OCI-LY7 (cell line): ENCODE measurements at regions not wholly inside any gene's neighbourhood (a gene's known extent, or its start where the extent isn't known, plus 50 kb on each side); places are given as distances from the start of the nearest gene placed in this dataset.

Source experiments
- EZH2phosphoT487 ChIP-seq: fragments of 200-600 bp; sonication (generic); IDR thresholded peaks from 2 replicates; pipeline ENCODE4 v1.6.1; 2018; ENCODE audit warnings: low read depth, borderline replicate concordance, mild to moderate bottlenecking, mixed run types, antibody characterized with exemption, low read length, moderate library complexity, mixed read lengths
- TF ChIP-seq, protein P1 (sequence below): fragments of 200-600 bp; sonication (generic); conservative IDR thresholded peaks from 2 replicates; pipeline ENCODE4 v1.5.1; 2014; ENCODE audit warnings: mild to moderate bottlenecking, antibody characterized with exemption, low read length, moderate library complexity, mixed read lengths

DNA sequence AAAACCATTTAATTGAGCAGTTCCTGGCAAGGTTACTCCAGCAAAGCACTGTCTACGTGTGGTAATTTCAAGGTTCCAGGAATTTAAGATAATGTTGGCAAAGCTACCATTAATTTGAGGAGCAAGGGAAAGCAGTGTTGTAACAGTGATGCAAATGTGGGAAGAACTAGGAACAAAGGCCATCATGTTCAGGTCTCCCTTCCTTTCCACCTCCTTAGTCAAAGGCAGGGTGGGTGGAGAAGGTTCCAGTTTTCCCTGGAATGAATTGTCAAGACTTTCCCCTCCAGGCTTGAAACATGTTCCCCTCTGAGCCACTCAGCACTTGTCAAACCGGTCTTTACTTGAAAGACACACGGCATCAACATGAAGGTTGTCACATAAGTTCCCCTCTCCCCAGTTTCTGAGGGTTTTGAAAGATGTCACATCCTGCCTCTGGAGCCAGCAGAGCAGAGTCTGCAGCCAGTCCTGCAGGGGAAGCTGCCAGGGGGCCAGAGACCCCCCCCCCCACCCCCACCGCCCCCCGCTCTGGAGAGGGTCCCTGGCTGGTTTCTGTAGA lies 226.0 kb downstream of the GAS1 start:
- TF ChIP-seq, protein P1, sequence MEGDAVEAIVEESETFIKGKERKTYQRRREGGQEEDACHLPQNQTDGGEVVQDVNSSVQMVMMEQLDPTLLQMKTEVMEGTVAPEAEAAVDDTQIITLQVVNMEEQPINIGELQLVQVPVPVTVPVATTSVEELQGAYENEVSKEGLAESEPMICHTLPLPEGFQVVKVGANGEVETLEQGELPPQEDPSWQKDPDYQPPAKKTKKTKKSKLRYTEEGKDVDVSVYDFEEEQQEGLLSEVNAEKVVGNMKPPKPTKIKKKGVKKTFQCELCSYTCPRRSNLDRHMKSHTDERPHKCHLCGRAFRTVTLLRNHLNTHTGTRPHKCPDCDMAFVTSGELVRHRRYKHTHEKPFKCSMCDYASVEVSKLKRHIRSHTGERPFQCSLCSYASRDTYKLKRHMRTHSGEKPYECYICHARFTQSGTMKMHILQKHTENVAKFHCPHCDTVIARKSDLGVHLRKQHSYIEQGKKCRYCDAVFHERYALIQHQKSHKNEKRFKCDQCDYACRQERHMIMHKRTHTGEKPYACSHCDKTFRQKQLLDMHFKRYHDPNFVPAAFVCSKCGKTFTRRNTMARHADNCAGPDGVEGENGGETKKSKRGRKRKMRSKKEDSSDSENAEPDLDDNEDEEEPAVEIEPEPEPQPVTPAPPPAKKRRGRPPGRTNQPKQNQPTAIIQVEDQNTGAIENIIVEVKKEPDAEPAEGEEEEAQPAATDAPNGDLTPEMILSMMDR = no peak
- no peak for TF ChIP-seq EZH2phosphoT487
